Caco-2 (cell line): ENCODE measurements at regions not wholly inside any gene's neighbourhood (a gene's known extent, or its start where the extent isn't known, plus 50 kb on each side); places are given as distances from the start of the nearest gene placed in this dataset.

Experiments
- BruUV-seq: library from RNA; stranded (reverse); fragments of 400-500 nt; replicated peaks from 2 replicates; lab custom pipeline; 2021; lab: Mats Ljungman, UMichigan
- CTCF ChIA-PET: fragments of 300-600 bp; sonication (Branson Sonifier 250); formaldehyde crosslinking; loops from one replicate; lab custom pipeline; 2022; ENCODE audit warnings: antibody characterized with exemption; lab: Charles Lee
- POLR2A ChIA-PET: fragments of 300-600 bp; sonication (Branson Sonifier 250); formaldehyde crosslinking; loops from one replicate; lab custom pipeline; 2022; ENCODE audit warnings: antibody characterized with exemption; lab: Charles Lee
- DNase-seq, 2 experiments: peaks; one replicate each; pipeline versions ENCODE4 v3.0.0 to v3.0.0-alpha.2; 2020 to 2022
- H3K27me3 ChIP-seq: replicated peaks from 2 replicates; pipeline ENCODE4 v1.6.0; 2011; ENCODE audit warnings: low read length; ENCODE audit not compliant: control insufficient read depth, insufficient read depth
- H3K36me3 ChIP-seq: 2 replicates; pipeline ENCODE4 v1.5.1; 2011; ENCODE audit warnings: low read length; ENCODE audit not compliant: control insufficient read depth, insufficient read depth
- H3K4me1 ChIP-seq: fragments of 250-450 bp; sonication (Bioruptor Pico); 2 replicates; pipeline ENCODE4 v1.5.1; 2020; ENCODE audit warnings: mild to moderate bottlenecking
- H3K4me3 ChIP-seq: 2 replicates; pipeline ENCODE4 v1.5.1; 2011; ENCODE audit warnings: low read depth, mild to moderate bottlenecking, control low read depth, low read length
- H3K9me3 ChIP-seq: fragments of 250-450 bp; sonication (Bioruptor Pico); 2 replicates; pipeline ENCODE4 v1.5.1; 2020; ENCODE audit warnings: mild to moderate bottlenecking, moderate library complexity
- H3K27ac Mint-ChIP-seq: one replicate; pipeline ENCODE4 v1.8.0; 2022; ENCODE audit warnings: mixed read lengths; ENCODE audit not compliant: unreplicated experiment
- H3K27me3 Mint-ChIP-seq: one replicate; pipeline ENCODE4 v1.8.0; 2022; ENCODE audit warnings: mixed read lengths; ENCODE audit not compliant: insufficient read depth, unreplicated experiment
- H3K36me3 Mint-ChIP-seq: one replicate; pipeline ENCODE4 v1.8.0; 2022; ENCODE audit warnings: mild to moderate bottlenecking, mixed read lengths; ENCODE audit not compliant: insufficient read depth, unreplicated experiment
- H3K4me1 Mint-ChIP-seq: one replicate; pipeline ENCODE4 v1.8.0; 2022; ENCODE audit warnings: low read depth, mixed read lengths; ENCODE audit not compliant: unreplicated experiment
- H3K4me3 Mint-ChIP-seq: one replicate; pipeline ENCODE4 v1.8.0; 2022; ENCODE audit warnings: mild to moderate bottlenecking, moderate library complexity, mixed read lengths; ENCODE audit not compliant: unreplicated experiment
- H3K9me3 Mint-ChIP-seq: one replicate; pipeline ENCODE4 v1.8.0; 2022; ENCODE audit warnings: mixed read lengths; ENCODE audit not compliant: unreplicated experiment
- CTCF ChIP-seq, 2 experiments: fragments of 200-600 bp in 1 of 2; IDR thresholded peaks; 1 replicate in 1 of 2; 2 replicates in 1 of 2; pipeline versions ENCODE4 v1.5.1 to v1.8.0; 2011 to 2022; ENCODE audit warnings: antibody characterized with exemption in 1 of 2, control low read depth in 1 of 2, inconsistent platforms in 1 of 2, low read depth in 1 of 2, low read length in 1 of 2, mild to moderate bottlenecking in 1 of 2, moderate library complexity in 1 of 2; ENCODE audit not compliant: insufficient read depth in 1 of 2, severe bottlenecking in 1 of 2, unreplicated experiment in 1 of 2
- intact Hi-C: fragments of 100-400 bp; cut with micrococcal nuclease; formaldehyde crosslinking; loops from one replicate; pipeline ENCODE4 v1.10.0; 2022; ENCODE audit not compliant: unreplicated experiment

GRCh38 chr10:78785066-78785465 is 283.7 kb upstream of the ZMIZ1 start:
- peaks cover 9% of the 10 kb centered on the region for H3K9me3 Mint-ChIP-seq
- H3K27me3 Mint-ChIP-seq, result peaks cover 2% of the 10 kb centered on the region
- no peak for DNase-seq
- H3K4me3 ChIP-seq, result no peak overlapping the region
- intact Hi-C loops, result no loop called here
- H3K36me3 Mint-ChIP-seq, result no peaks in the 10 kb centered on the region
- no peaks in the 10 kb centered on the region for H3K4me1 Mint-ChIP-seq
- POLR2A ChIA-PET, result no interaction called here
- no peaks in the 10 kb centered on the region for H3K36me3 ChIP-seq
- no peaks in the 10 kb centered on the region for H3K27me3 ChIP-seq
- TF ChIP-seq CTCF (IDR thresholded peaks at IDR 0.05; ENCODE audit: insufficient read depth in 1 of 2, low read depth in 1 of 2, low read length in 1 of 2, severe bottlenecking in 1 of 2, unreplicated experiment in 1 of 2), result no peak
- no peaks in the 10 kb centered on the region for H3K9me3 ChIP-seq
- BruUV-seq, result no TSS peak
- no peak overlapping the region for H3K4me3 Mint-ChIP-seq
- H3K27ac Mint-ChIP-seq, result no peak overlapping the region
- no peaks in the 10 kb centered on the region for H3K4me1 ChIP-seq
- CTCF ChIA-PET, result no interaction called here

GRCh38 chr10:78785991-78786390 is 282.8 kb upstream of the ZMIZ1 start:
- Histone ChIP-seq H3K27me3 (no peaks in the 10 kb centered on the region), H3K4me1 (no peaks in the 10 kb centered on the region), H3K36me3 (no peaks in the 10 kb centered on the region), H3K4me3 (no peak overlapping the region), H3K9me3 (no peaks in the 10 kb centered on the region)
- no peaks in the 10 kb centered on the region for H3K36me3 Mint-ChIP-seq
- peaks cover 2% of the 10 kb centered on the region for H3K27me3 Mint-ChIP-seq
- no TSS peak for BruUV-seq
- ChIA-PET CTCF (no interaction called here), POLR2A (no interaction called here)
- no peak overlapping the region for H3K4me3 Mint-ChIP-seq
- intact Hi-C loops, result no loop called here
- no peaks in the 10 kb centered on the region for H3K4me1 Mint-ChIP-seq
- no peak for TF ChIP-seq CTCF (IDR thresholded peaks at IDR 0.05; ENCODE audit: insufficient read depth in 1 of 2, low read depth in 1 of 2, low read length in 1 of 2, severe bottlenecking in 1 of 2, unreplicated experiment in 1 of 2)
- H3K27ac Mint-ChIP-seq, result no peak overlapping the region
- DNase-seq, result no peak
- peaks cover 9% of the 10 kb centered on the region for H3K9me3 Mint-ChIP-seq

DNA sequence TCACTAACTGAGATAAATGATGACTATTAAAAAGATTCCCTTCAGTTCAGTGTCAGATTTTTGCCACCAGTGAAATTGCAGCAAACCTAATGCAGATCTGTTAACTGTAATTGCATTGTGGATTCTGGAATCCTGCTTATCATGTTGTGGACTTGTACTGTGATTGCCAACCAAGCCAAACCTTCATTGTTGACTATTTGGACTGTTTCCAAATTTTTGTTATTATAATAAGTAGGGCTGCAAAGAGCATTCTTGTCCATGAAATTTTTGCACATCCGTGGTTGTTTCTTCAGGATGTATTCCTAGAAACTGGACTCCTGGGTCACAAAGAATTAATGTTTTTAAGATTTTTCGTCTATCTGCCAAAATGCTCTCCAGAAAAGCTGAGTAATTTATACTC is 281.6 kb upstream of the ZMIZ1 start:
- Mint-ChIP-seq H3K4me3 (no peak overlapping the region), H3K4me1 (peaks cover 4% of the 10 kb centered on the region), H3K9me3 (peaks cover 9% of the 10 kb centered on the region), H3K27ac (no peak overlapping the region), H3K36me3 (no peaks in the 10 kb centered on the region), H3K27me3 (peaks cover 2% of the 10 kb centered on the region)
- Histone ChIP-seq H3K4me1 (no peaks in the 10 kb centered on the region), H3K27me3 (no peaks in the 10 kb centered on the region), H3K4me3 (no peak overlapping the region), H3K36me3 (no peaks in the 10 kb centered on the region), H3K9me3 (no peaks in the 10 kb centered on the region)
- no TSS peak for BruUV-seq
- POLR2A ChIA-PET, result no interaction called here
- TF ChIP-seq CTCF (IDR thresholded peaks at IDR 0.05; ENCODE audit: insufficient read depth in 1 of 2, low read depth in 1 of 2, low read length in 1 of 2, severe bottlenecking in 1 of 2, unreplicated experiment in 1 of 2), result no peak
- CTCF ChIA-PET, result no interaction called here
- intact Hi-C loops, result no loop called here
- no peak for DNase-seq
